ENCODE measurements at regions not wholly inside any gene's neighbourhood (a gene's known extent, or its start where the extent isn't known, plus 50 kb on each side); places are given as distances from the start of the nearest gene placed in this dataset.

GRCh38 chr4:100069207-100069606 is 119.1 kb upstream of the H2AZ1 start:
- in situ Hi-C loops (cut with MboI) = no loop called here
- Histone ChIP-seq H3F3A (ENCODE audit: insufficient read depth) (no peaks in the 10 kb centered on the region), H3K9me3 (ENCODE audit: low read depth) (no peaks in the 10 kb centered on the region), H3K9me2 (ENCODE audit: insufficient read depth) (no peaks in the 10 kb centered on the region), H3K27ac (no peak overlapping the region), H3K27me3 (replicated peaks; ENCODE audit: insufficient read depth) (no peaks in the 10 kb centered on the region), H4K20me1 (ENCODE audit: insufficient read depth) (no peaks in the 10 kb centered on the region), H3K4me3 (no peak overlapping the region), H3K4me2 (ENCODE audit: unreplicated experiment) (no peak overlapping the region), H3K9ac (no peak overlapping the region), H2AFZ (no peak overlapping the region), H3K36me3 (ENCODE audit: low read depth) (no peaks in the 10 kb centered on the region), H3K4me1 (ENCODE audit: insufficient read depth) (no peaks in the 10 kb centered on the region), H3K79me2 (ENCODE audit: insufficient read depth) (no peaks in the 10 kb centered on the region)
- TF ChIP-seq EZH2phosphoT487 (IDR thresholded peaks at IDR 0.05; ENCODE audit: insufficient read depth, low read depth) (no peak), EZH2 (IDR thresholded peaks at IDR 0.05; ENCODE audit: insufficient read depth, poor library complexity, severe bottlenecking) (no peak)
- 67 to 69% methylated on average over 6 of the region's 6 CpGs for WGBS, 2 experiments (ENCODE audit: low coverage in 1 of 2, low lambda C conversion rate in 2 of 2, missing lambda C conversion rate in 2 of 2)
- DNase-seq = no peak

DNA sequence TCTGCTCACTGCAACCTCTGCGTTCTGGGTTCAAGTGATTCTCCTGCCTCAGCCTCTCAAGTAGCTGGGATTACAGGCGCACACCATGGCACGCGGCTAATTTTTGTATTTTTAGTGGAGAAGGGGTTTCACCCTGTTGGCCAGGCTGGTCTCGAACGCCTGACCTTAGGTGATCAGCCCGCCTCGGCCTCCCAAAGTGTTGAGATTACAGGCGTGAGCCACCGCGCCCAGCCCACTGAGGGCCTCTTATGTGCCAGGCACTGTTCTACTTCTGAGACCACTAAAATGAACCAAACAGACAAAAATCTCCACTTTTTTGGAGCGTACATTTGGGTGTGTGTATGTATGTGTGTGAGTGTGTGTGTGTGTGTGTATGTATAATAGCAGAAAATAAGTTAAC is 117.2 kb upstream of the H2AZ1 start:
- no peaks in the 10 kb centered on the region for H3K9me2 ChIP-seq (ENCODE audit: insufficient read depth)
- no peaks in the 10 kb centered on the region for H3K9me3 ChIP-seq (ENCODE audit: low read depth)
- no peak overlapping the region for H3K27ac ChIP-seq
- no peak for DNase-seq
- H3K4me3 ChIP-seq = no peak overlapping the region
- H4K20me1 ChIP-seq (ENCODE audit: insufficient read depth) = no peaks in the 10 kb centered on the region
- no peak overlapping the region for H3K9ac ChIP-seq
- H3F3A ChIP-seq (ENCODE audit: insufficient read depth) = no peaks in the 10 kb centered on the region
- TF ChIP-seq EZH2phosphoT487 (IDR thresholded peaks at IDR 0.05; ENCODE audit: insufficient read depth, low read depth) (no peak), EZH2 (IDR thresholded peaks at IDR 0.05; ENCODE audit: insufficient read depth, poor library complexity, severe bottlenecking) (no peak)
- no peaks in the 10 kb centered on the region for H3K79me2 ChIP-seq (ENCODE audit: insufficient read depth)
- no peak overlapping the region for H2AFZ ChIP-seq
- WGBS, 2 experiments (ENCODE audit: low coverage in 1 of 2, low lambda C conversion rate in 2 of 2, missing lambda C conversion rate in 2 of 2) = 80 to 81% methylated on average over 12 of the region's 12 CpGs
- in situ Hi-C loops (cut with MboI) = no loop called here
- peaks cover 11% of the 10 kb centered on the region for H3K4me1 ChIP-seq (ENCODE audit: insufficient read depth)
- H3K36me3 ChIP-seq (ENCODE audit: low read depth) = no peaks in the 10 kb centered on the region
- H3K4me2 ChIP-seq (ENCODE audit: unreplicated experiment) = no peak overlapping the region
- no peaks in the 10 kb centered on the region for H3K27me3 ChIP-seq (replicated peaks; ENCODE audit: insufficient read depth)

DNA sequence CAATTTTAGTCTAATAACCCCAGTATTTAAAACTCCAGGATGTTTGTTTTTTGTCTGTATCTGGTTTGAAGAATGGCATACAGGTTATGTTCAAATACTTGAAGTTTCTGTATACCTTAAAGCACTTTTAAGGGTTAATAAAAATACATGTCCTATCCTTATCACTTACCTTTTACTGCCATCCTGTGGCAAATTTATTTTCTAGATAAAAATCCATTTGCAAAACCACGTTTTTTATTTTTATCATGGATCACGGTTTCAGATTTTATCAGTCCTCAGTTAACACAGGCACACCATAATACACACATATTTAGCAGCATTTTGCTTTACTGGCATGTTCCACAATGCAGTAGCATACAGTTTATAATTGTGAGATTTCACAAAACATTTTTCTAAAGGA is 113.3 kb upstream of the H2AZ1 start:
- WGBS, 2 experiments (ENCODE audit: low coverage in 1 of 2, low lambda C conversion rate in 2 of 2, missing lambda C conversion rate in 2 of 2) = 57 to 76% methylated on average over 2 of the region's 2 CpGs
- TF ChIP-seq EZH2 (IDR thresholded peaks at IDR 0.05; ENCODE audit: insufficient read depth, poor library complexity, severe bottlenecking) (no peak), EZH2phosphoT487 (IDR thresholded peaks at IDR 0.05; ENCODE audit: insufficient read depth, low read depth) (no peak)
- no peaks in the 10 kb centered on the region for H3K79me2 ChIP-seq (ENCODE audit: insufficient read depth)
- in situ Hi-C loops (cut with MboI) = no loop called here
- 0 out of 2 replicates have a peak, but pooled peaks cover 6% of the 10 kb centered on the region for H3F3A ChIP-seq (ENCODE audit: insufficient read depth)
- H3K9me3 ChIP-seq (ENCODE audit: low read depth) = no peaks in the 10 kb centered on the region
- no peak for DNase-seq
- H3K4me1 ChIP-seq (ENCODE audit: insufficient read depth) = peaks cover 11% of the 10 kb centered on the region
- no peaks in the 10 kb centered on the region for H3K36me3 ChIP-seq (ENCODE audit: low read depth)
- H3K27ac ChIP-seq = no peak overlapping the region
- no peaks in the 10 kb centered on the region for H3K27me3 ChIP-seq (replicated peaks; ENCODE audit: insufficient read depth)
- H3K4me3 ChIP-seq = no peak overlapping the region
- H2AFZ ChIP-seq = no peak overlapping the region
- no peak overlapping the region for H3K4me2 ChIP-seq (ENCODE audit: unreplicated experiment)
- no peaks in the 10 kb centered on the region for H4K20me1 ChIP-seq (ENCODE audit: insufficient read depth)
- H3K9ac ChIP-seq = no peak overlapping the region
- no peaks in the 10 kb centered on the region for H3K9me2 ChIP-seq (ENCODE audit: insufficient read depth)

DNA sequence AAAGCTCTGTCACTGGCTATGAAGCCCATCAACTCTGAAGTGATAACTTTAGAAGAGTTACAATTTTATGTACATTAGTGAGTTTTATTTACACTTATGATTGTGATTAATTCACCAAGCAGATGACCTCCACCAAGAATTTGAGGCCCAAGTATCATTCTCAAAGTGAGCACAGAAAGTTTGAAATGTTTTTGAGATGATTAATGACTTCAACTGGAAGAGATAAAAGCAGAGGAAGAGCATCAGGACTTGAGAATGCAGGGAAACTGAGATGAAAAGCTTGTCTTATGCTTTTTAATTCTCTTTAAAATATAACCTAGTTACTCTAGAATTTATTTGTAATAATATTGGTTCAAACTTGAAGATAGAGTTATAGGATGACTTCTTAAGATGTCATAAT is 112.8 kb upstream of the H2AZ1 start:
- Histone ChIP-seq H3K27me3 (replicated peaks; ENCODE audit: insufficient read depth) (no peaks in the 10 kb centered on the region), H3K27ac (no peak overlapping the region), H3K4me1 (ENCODE audit: insufficient read depth) (peaks cover 11% of the 10 kb centered on the region), H3K79me2 (ENCODE audit: insufficient read depth) (no peaks in the 10 kb centered on the region), H3K36me3 (ENCODE audit: low read depth) (no peaks in the 10 kb centered on the region), H3F3A (ENCODE audit: insufficient read depth) (0 out of 2 replicates have a peak, but pooled peaks cover 6% of the 10 kb centered on the region), H3K9ac (no peak overlapping the region), H2AFZ (no peak overlapping the region), H3K9me3 (ENCODE audit: low read depth) (no peaks in the 10 kb centered on the region), H3K4me3 (no peak overlapping the region), H3K9me2 (ENCODE audit: insufficient read depth) (no peaks in the 10 kb centered on the region), H4K20me1 (ENCODE audit: insufficient read depth) (no peaks in the 10 kb centered on the region), H3K4me2 (ENCODE audit: unreplicated experiment) (peak overlapping the region; percentile 24)
- DNase-seq = peak; percentile 5
- in situ Hi-C loops (cut with MboI) = no loop called here
- no peak for TF ChIP-seq EZH2 (IDR thresholded peaks at IDR 0.05; ENCODE audit: insufficient read depth, poor library complexity, severe bottlenecking)
- no peak for TF ChIP-seq EZH2phosphoT487 (IDR thresholded peaks at IDR 0.05; ENCODE audit: insufficient read depth, low read depth)

GRCh38 chr4:100061835-100062234 is 111.8 kb upstream of the H2AZ1 start:
- peak; percentile 8 for DNase-seq
- no peaks in the 10 kb centered on the region for H4K20me1 ChIP-seq (ENCODE audit: insufficient read depth)
- H3K9ac ChIP-seq = no peak overlapping the region
- in situ Hi-C loops (cut with MboI) = no loop called here
- no peaks in the 10 kb centered on the region for H3K9me3 ChIP-seq (ENCODE audit: low read depth)
- H3K27ac ChIP-seq = no peak overlapping the region
- WGBS, 2 experiments (ENCODE audit: low coverage in 1 of 2, low lambda C conversion rate in 2 of 2, missing lambda C conversion rate in 2 of 2) = 47 to 57% methylated on average over 2 of the region's 2 CpGs
- H3K9me2 ChIP-seq (ENCODE audit: insufficient read depth) = no peaks in the 10 kb centered on the region
- no peak overlapping the region for H3K4me2 ChIP-seq (ENCODE audit: unreplicated experiment)
- peaks cover 11% of the 10 kb centered on the region for H3K4me1 ChIP-seq (ENCODE audit: insufficient read depth)
- no peaks in the 10 kb centered on the region for H3K79me2 ChIP-seq (ENCODE audit: insufficient read depth)
- H3F3A ChIP-seq (ENCODE audit: insufficient read depth) = 0 out of 2 replicates have a peak, but pooled peaks cover 6% of the 10 kb centered on the region
- TF ChIP-seq EZH2 (IDR thresholded peaks at IDR 0.05; ENCODE audit: insufficient read depth, poor library complexity, severe bottlenecking) (no peak), EZH2phosphoT487 (IDR thresholded peaks at IDR 0.05; ENCODE audit: insufficient read depth, low read depth) (no peak)
- H3K27me3 ChIP-seq (replicated peaks; ENCODE audit: insufficient read depth) = no peaks in the 10 kb centered on the region
- H3K36me3 ChIP-seq (ENCODE audit: low read depth) = no peaks in the 10 kb centered on the region
- no peak overlapping the region for H3K4me3 ChIP-seq
- no peak overlapping the region for H2AFZ ChIP-seq
